ENCODE measurements at regions not wholly inside any gene's neighbourhood (a gene's known extent, or its start where the extent isn't known, plus 50 kb on each side); places are given as distances from the start of the nearest gene placed in this dataset.

- DNase-seq (ENCODE audit: low spot score) = no peak
- TF ChIP-seq CTCF (conservative IDR thresholded peaks at IDR 0.05; ENCODE audit: low read depth, low read length) (no peak), EZH2 (IDR thresholded peaks at IDR 0.05; ENCODE audit: borderline replicate concordance, low read depth, low read length, poor library complexity, severe bottlenecking) (no peak)
- H3K27ac ChIP-seq (ENCODE audit: low read depth, low read length, poor library complexity, severe bottlenecking) = no peak overlapping the region
- ChIA-PET POLR2A (ENCODE audit: low non-redundant PET) (no interaction called here), CTCF (no interaction called here)
- intact Hi-C loops (cut with micrococcal nuclease; ENCODE audit: unreplicated experiment) = no loop called here
- BruUV-seq (replicated peaks) = no TSS peak
- H3K9me3 ChIP-seq (ENCODE audit: low read depth, low read length, poor library complexity, severe bottlenecking) = no peaks in the 10 kb centered on the region
- no peaks in the 10 kb centered on the region for H3K36me3 ChIP-seq (ENCODE audit: insufficient read depth, low read length, poor library complexity, severe bottlenecking)
- no peaks in the 10 kb centered on the region for H3K27me3 ChIP-seq (replicated peaks; ENCODE audit: insufficient read depth, low read depth, low read length, poor library complexity)
- no peaks in the 10 kb centered on the region for H3K4me1 ChIP-seq (ENCODE audit: insufficient read depth, low read length, poor library complexity, severe bottlenecking)
- H3K4me3 ChIP-seq (ENCODE audit: low read depth, low read length, poor library complexity, severe bottlenecking) = no peak overlapping the region
These were observed 181.5 kb upstream of the PELI2 start for GRCh38 chr14:55936691-55937090.

- BruUV-seq (replicated peaks) = no TSS peak
These were observed 179.9 kb upstream of the PELI2 start for GRCh38 chr14:55938249-55938791.

GRCh38 chr14:55942076-55942654, 176.0 kb upstream of the PELI2 start:
- no TSS peak for BruUV-seq (replicated peaks)
- POLR2A ChIA-PET (ENCODE audit: low non-redundant PET) = no interaction called here
- CTCF ChIA-PET = no interaction called here

More at GRCh38 chr14:55938249-55938791, 179.9 kb upstream of the PELI2 start:
- Histone ChIP-seq H3K4me3 (ENCODE audit: low read depth, low read length, poor library complexity, severe bottlenecking) (no peak overlapping the region), H3K9me3 (ENCODE audit: low read depth, low read length, poor library complexity, severe bottlenecking) (no peaks in the 10 kb centered on the region), H3K27me3 (replicated peaks; ENCODE audit: insufficient read depth, low read depth, low read length, poor library complexity) (no peaks in the 10 kb centered on the region), H3K27ac (ENCODE audit: low read depth, low read length, poor library complexity, severe bottlenecking) (no peak overlapping the region), H3K4me1 (ENCODE audit: insufficient read depth, low read length, poor library complexity, severe bottlenecking) (no peaks in the 10 kb centered on the region), H3K36me3 (ENCODE audit: insufficient read depth, low read length, poor library complexity, severe bottlenecking) (no peaks in the 10 kb centered on the region)
- DNase-seq (ENCODE audit: low spot score) = no peak
- CTCF ChIA-PET = no interaction called here
- intact Hi-C loops (cut with micrococcal nuclease; ENCODE audit: unreplicated experiment) = no loop called here
- TF ChIP-seq CTCF (conservative IDR thresholded peaks at IDR 0.05; ENCODE audit: low read depth, low read length) (no peak), EZH2 (IDR thresholded peaks at IDR 0.05; ENCODE audit: borderline replicate concordance, low read depth, low read length, poor library complexity, severe bottlenecking) (no peak)
- POLR2A ChIA-PET (ENCODE audit: low non-redundant PET) = no interaction called here

More at GRCh38 chr14:55942076-55942654, 176.0 kb upstream of the PELI2 start:
- TF ChIP-seq CTCF (conservative IDR thresholded peaks at IDR 0.05; ENCODE audit: low read depth, low read length) (no peak), EZH2 (IDR thresholded peaks at IDR 0.05; ENCODE audit: borderline replicate concordance, low read depth, low read length, poor library complexity, severe bottlenecking) (no peak)
- no peaks in the 10 kb centered on the region for H3K36me3 ChIP-seq (ENCODE audit: insufficient read depth, low read length, poor library complexity, severe bottlenecking)
- no peaks in the 10 kb centered on the region for H3K27me3 ChIP-seq (replicated peaks; ENCODE audit: insufficient read depth, low read depth, low read length, poor library complexity)
- no peaks in the 10 kb centered on the region for H3K9me3 ChIP-seq (ENCODE audit: low read depth, low read length, poor library complexity, severe bottlenecking)
- no peaks in the 10 kb centered on the region for H3K4me1 ChIP-seq (ENCODE audit: insufficient read depth, low read length, poor library complexity, severe bottlenecking)
- H3K4me3 ChIP-seq (ENCODE audit: low read depth, low read length, poor library complexity, severe bottlenecking) = no peak overlapping the region
- intact Hi-C loops (cut with micrococcal nuclease; ENCODE audit: unreplicated experiment) = no loop called here
- H3K27ac ChIP-seq (ENCODE audit: low read depth, low read length, poor library complexity, severe bottlenecking) = no peak overlapping the region
- no peak for DNase-seq (ENCODE audit: low spot score)
